WERI-Rb-1 (cell line): ENCODE measurements at regions not wholly inside any gene's neighbourhood (a gene's known extent, or its start where the extent isn't known, plus 50 kb on each side); places are given as distances from the start of the nearest gene placed in this dataset.
A peak's percentile ranks its signal among the peaks of the same experiment; 100 is the strongest.

Experiments
- DNase-seq: peaks from one replicate; pipeline ENCODE4 v3.0.0-alpha.2; 2020
- H3K27ac ChIP-seq: fragments of 250-450 bp; sonication (Bioruptor Pico); 2 replicates; pipeline ENCODE4 v1.5.1; 2020; ENCODE audit warnings: mild to moderate bottlenecking, moderate library complexity
- H3K27me3 ChIP-seq: fragments of 250-450 bp; sonication (Bioruptor Pico); 2 replicates; pipeline ENCODE4 v1.5.1; 2021; ENCODE audit warnings: mild to moderate bottlenecking, low read depth, moderate library complexity; ENCODE audit not compliant: insufficient read depth, severe bottlenecking
- H3K36me3 ChIP-seq: fragments of 250-450 bp; sonication (Bioruptor Pico); 2 replicates; pipeline ENCODE4 v1.5.1; 2020; ENCODE audit warnings: mild to moderate bottlenecking, moderate library complexity
- H3K4me3 ChIP-seq: 2 replicates; pipeline ENCODE4 v1.5.1; 2011; ENCODE audit warnings: low read depth, mild to moderate bottlenecking, control low read depth, low read length
- H3K9me3 ChIP-seq: fragments of 250-450 bp; sonication (Bioruptor Pico); 2 replicates; pipeline ENCODE4 v1.5.1; 2021; ENCODE audit warnings: mild to moderate bottlenecking, moderate library complexity; ENCODE audit not compliant: severe bottlenecking
- TF ChIP-seq, protein P1 (sequence below): IDR thresholded peaks from 2 replicates; pipeline ENCODE4 v1.5.1; 2011; ENCODE audit warnings: low read depth, mild to moderate bottlenecking, control low read depth, inconsistent platforms, low read length

DNA sequence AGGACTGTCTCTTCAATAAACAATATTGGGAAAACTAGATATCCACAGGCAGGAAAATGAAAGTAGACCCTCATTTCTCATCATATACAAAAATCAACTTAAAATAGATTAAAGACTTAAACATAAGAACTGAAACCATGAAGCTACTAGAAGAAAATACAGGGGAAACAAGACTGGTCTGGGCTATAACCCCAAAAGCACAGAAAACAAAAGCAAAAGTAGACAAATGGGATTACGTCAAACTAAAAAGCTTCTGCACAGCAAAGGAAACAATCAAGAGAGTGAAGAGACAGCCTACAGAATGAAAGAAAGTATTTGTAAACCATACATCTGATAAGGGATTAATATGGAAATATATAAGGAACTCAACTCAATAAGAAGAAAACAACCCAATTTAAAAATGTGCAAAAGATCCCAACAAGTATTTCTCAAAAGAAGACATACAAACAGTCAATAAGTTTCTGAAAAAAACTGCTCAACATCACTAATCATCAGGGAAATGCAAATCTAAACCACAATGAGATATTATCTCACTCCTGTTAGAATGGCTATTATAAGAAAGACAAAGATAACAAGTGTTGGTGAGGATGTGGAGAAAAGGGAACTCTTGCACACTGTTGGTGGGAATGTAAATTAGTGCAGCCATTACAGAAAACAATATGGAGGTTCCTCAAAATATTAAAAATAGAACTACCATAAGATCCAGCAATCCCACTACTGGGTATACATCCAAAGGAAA, 325.3 kb upstream of the RASGEF1B start:
- Histone ChIP-seq H3K36me3 (no peaks in the 10 kb centered on the region), H3K9me3 (peaks cover 23% of the 10 kb centered on the region), H3K27me3 (no peaks in the 10 kb centered on the region), H3K27ac (no peak overlapping the region), H3K4me3 (no peak overlapping the region)
- DNase-seq: no peak
- TF ChIP-seq, protein P1, sequence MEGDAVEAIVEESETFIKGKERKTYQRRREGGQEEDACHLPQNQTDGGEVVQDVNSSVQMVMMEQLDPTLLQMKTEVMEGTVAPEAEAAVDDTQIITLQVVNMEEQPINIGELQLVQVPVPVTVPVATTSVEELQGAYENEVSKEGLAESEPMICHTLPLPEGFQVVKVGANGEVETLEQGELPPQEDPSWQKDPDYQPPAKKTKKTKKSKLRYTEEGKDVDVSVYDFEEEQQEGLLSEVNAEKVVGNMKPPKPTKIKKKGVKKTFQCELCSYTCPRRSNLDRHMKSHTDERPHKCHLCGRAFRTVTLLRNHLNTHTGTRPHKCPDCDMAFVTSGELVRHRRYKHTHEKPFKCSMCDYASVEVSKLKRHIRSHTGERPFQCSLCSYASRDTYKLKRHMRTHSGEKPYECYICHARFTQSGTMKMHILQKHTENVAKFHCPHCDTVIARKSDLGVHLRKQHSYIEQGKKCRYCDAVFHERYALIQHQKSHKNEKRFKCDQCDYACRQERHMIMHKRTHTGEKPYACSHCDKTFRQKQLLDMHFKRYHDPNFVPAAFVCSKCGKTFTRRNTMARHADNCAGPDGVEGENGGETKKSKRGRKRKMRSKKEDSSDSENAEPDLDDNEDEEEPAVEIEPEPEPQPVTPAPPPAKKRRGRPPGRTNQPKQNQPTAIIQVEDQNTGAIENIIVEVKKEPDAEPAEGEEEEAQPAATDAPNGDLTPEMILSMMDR: no peak

DNA sequence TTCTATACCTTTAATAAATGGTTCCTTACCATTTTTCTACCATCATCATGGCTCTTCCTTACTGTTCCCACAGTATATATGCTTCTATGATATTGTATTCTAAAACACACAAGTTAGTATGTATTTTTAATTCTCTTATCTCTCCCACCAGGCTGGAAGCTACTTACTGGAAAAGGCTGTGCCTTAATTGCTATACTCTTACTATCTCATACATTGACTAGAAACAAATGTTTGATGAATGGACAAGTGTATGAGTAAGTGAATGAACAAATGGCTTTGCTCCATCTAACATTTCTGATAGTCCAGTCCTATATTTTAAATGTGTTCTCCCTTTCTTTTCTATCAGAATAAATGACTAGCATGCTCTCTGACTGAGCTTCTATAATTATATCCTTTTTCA, 320.8 kb upstream of the RASGEF1B start:
- Histone ChIP-seq H3K4me3 (no peak overlapping the region), H3K9me3 (no peaks in the 10 kb centered on the region), H3K27me3 (no peaks in the 10 kb centered on the region), H3K27ac (no peak overlapping the region), H3K36me3 (no peaks in the 10 kb centered on the region)
- TF ChIP-seq, protein P1: no peak
- DNase-seq: no peak

DNA sequence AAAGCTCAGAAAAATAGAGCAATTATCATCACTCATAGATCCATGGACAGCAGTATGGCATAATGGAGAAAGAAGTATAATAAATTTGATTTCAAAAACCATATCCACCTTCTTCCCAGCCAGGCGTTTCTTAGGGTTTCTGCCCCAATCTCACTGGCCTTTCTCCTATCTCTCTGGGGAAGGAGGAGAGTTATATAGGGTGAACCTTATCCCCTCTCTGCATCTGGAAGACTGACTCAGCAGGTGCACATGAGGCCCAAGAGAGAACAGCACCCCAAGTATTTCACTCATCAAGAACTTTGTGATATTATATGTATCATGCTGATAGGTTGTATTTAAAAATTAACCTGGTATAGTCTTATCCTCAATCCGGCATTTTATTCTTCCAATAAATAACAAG, 318.8 kb upstream of the RASGEF1B start:
- Histone ChIP-seq H3K27ac (no peak overlapping the region), H3K9me3 (no peaks in the 10 kb centered on the region), H3K4me3 (no peak overlapping the region), H3K27me3 (no peaks in the 10 kb centered on the region), H3K36me3 (no peaks in the 10 kb centered on the region)
- TF ChIP-seq, protein P1: no peak
- no peak for DNase-seq

DNA sequence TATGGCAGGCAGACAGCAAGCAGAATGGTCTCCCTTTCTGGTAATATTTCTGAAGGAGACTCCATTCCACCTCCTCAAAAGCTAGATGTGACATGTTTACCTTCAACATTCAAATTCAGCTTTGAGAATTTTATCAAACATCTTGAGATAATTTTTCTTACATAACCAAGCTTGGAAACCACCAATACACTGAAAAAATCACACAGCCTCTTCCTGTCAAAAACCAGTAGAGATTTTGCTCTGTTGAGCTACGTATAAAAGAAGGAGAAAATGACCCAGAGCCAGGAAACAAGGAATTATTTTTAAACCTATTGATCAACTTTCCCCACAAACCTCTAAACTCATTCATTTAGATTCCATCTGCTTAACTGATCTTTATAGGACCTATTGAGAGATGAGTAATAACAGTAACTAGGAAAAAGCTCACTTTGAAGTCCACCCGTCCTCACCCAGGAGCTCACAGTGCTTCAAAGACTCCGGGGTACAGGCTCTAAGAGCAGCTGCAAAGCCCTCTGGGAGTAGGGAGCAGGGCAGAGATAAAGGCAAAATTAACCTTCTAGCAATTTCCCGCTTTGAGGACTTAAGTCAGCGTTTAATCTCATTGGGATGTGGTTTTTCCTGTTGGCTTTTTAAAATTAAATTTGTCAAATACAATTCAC, 318.2 kb upstream of the RASGEF1B start:
- Histone ChIP-seq H3K4me3 (no peak overlapping the region), H3K9me3 (no peaks in the 10 kb centered on the region), H3K27ac (0 out of 2 replicates have a peak overlapping the region, but pooled peaks have one; percentile 16), H3K36me3 (no peaks in the 10 kb centered on the region), H3K27me3 (no peaks in the 10 kb centered on the region)
- DNase-seq: no peak
- TF ChIP-seq, protein P1: no peak

DNA sequence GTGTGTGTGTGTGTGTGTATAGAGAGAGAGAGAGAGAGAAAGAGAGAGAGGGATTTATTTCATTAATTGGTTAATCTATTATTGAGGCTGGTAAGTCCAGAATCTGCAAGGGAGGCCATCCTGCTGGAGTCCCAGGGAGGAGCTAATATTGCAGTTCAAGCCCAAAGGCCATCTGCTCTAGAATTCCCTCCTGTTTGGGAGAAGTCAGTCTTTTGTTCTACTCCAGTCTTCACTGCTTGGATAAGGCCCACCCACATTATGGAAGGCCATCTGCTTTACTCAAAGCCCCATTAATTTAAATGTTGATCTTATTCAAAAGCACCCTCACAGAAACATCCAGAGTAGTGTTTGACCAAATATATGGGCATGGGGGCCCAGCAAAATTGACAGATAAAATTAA, 317.5 kb upstream of the RASGEF1B start:
- peak; percentile 30 for DNase-seq
- TF ChIP-seq, protein P1: no peak
- Histone ChIP-seq H3K4me3 (no peak overlapping the region), H3K36me3 (no peaks in the 10 kb centered on the region), H3K27me3 (no peaks in the 10 kb centered on the region), H3K27ac (0 out of 2 replicates have a peak overlapping the region, but pooled peaks have one; percentile 16), H3K9me3 (no peaks in the 10 kb centered on the region)
